NCI-H526 (cell line): ENCODE measurements at regions not wholly inside any gene's neighbourhood (a gene's known extent, or its start where the extent isn't known, plus 50 kb on each side); places are given as distances from the start of the nearest gene placed in this dataset.

Experiments
- DNase-seq, 2 experiments: peaks; one replicate each; lab custom pipeline; 2025; lab: John Stamatoyannopoulos, UW

GRCh38 chr2:13103151-13103550, 386.4 kb downstream of the TRIB2 start:
- no peak for DNase-seq

GRCh38 chr2:13103778-13104493, 387.2 kb downstream of the TRIB2 start:
- DNase-seq, result no peak

GRCh38 chr2:13104723-13105122, 388.0 kb downstream of the TRIB2 start:
- DNase-seq, result no peak

GRCh38 chr2:13106302-13106701, 389.6 kb downstream of the TRIB2 start:
- DNase-seq, result no peak

GRCh38 chr2:13109516-13109915, 392.8 kb downstream of the TRIB2 start:
- DNase-seq, result no peak

- no peak for DNase-seq
Measured at GRCh38 chr2:13110825-13111224, 394.1 kb downstream of the TRIB2 start.

GRCh38 chr2:13113002-13113401, 396.3 kb downstream of the TRIB2 start:
- no peak for DNase-seq

GRCh38 chr2:13114391-13114790, 397.7 kb downstream of the TRIB2 start:
- no peak for DNase-seq

- DNase-seq, result no peak
Measured at GRCh38 chr2:13115643-13116042, 398.9 kb downstream of the TRIB2 start.

GRCh38 chr2:13121096-13121495, 404.4 kb downstream of the TRIB2 start:
- DNase-seq, result no peak

GRCh38 chr2:13128139-13128538, 411.4 kb downstream of the TRIB2 start:
- no peak for DNase-seq

GRCh38 chr2:13135369-13135768, 418.6 kb downstream of the TRIB2 start:
- no peak for DNase-seq

- DNase-seq, result no peak
Measured at GRCh38 chr2:13135856-13136255, 419.1 kb downstream of the TRIB2 start.

- DNase-seq, result no peak
Measured at GRCh38 chr2:13137679-13138078, 420.9 kb downstream of the TRIB2 start.

- DNase-seq, result no peak
Measured at GRCh38 chr2:13141315-13141714, 424.6 kb downstream of the TRIB2 start.

GRCh38 chr2:13143451-13143850, 426.7 kb downstream of the TRIB2 start:
- DNase-seq, result no peak

- no peak for DNase-seq
Measured at GRCh38 chr2:13156916-13157315, 440.2 kb downstream of the TRIB2 start.

GRCh38 chr2:13158466-13158865, 441.7 kb downstream of the TRIB2 start:
- DNase-seq, result no peak

- no peak for DNase-seq
Measured at GRCh38 chr2:13180729-13181128, 464.0 kb downstream of the TRIB2 start.

- DNase-seq, result peak in 1 of 2 experiments; percentile 13
Measured at GRCh38 chr2:13193075-13193474, 476.3 kb downstream of the TRIB2 start.

- peak; percentile 13 to 70 for DNase-seq
Measured at GRCh38 chr2:13193900-13194299, 477.2 kb downstream of the TRIB2 start.

GRCh38 chr2:13195270-13195669, 478.5 kb downstream of the TRIB2 start:
- DNase-seq, result no peak

- DNase-seq, result peak in 1 of 2 experiments; percentile 31
Measured at GRCh38 chr2:13197248-13197647, 480.5 kb downstream of the TRIB2 start.

- DNase-seq, result peak in 1 of 2 experiments; percentile 37
Measured at GRCh38 chr2:13201924-13202323, 485.2 kb downstream of the TRIB2 start.
